BLaER1 (cell line): ENCODE measurements at regions not wholly inside any gene's neighbourhood (a gene's known extent, or its start where the extent isn't known, plus 50 kb on each side); places are given as distances from the start of the nearest gene placed in this dataset.
A peak's percentile ranks its signal among the peaks of the same experiment; 100 is the strongest.

Source experiments
- H3K27ac ChIP-seq: shearing (Covaris generic); formaldehyde crosslinking; 2 replicates; pipeline ENCODE4 v1.8.1; 2022
- H3K27me3 ChIP-seq: shearing (Covaris generic); formaldehyde crosslinking; 2 replicates; pipeline ENCODE4 v1.8.1; 2022
- H3K36me3 ChIP-seq: shearing (Covaris generic); formaldehyde crosslinking; 2 replicates; pipeline ENCODE4 v1.8.1; 2022
- H3K4me1 ChIP-seq: shearing (Covaris generic); formaldehyde crosslinking; 2 replicates; pipeline ENCODE4 v1.8.1; 2022
- H3K4me2 ChIP-seq: shearing (Covaris generic); formaldehyde crosslinking; 2 replicates; pipeline ENCODE4 v1.8.1; 2022
- H3K4me3 ChIP-seq: shearing (Covaris generic); formaldehyde crosslinking; 2 replicates; pipeline ENCODE4 v1.8.1; 2022
- H3K9ac ChIP-seq: shearing (Covaris generic); formaldehyde crosslinking; 2 replicates; pipeline ENCODE4 v1.8.1; 2022
- H3K9me3 ChIP-seq: shearing (Covaris generic); formaldehyde crosslinking; 2 replicates; pipeline ENCODE4 v1.8.1; 2022
- H4K20me1 ChIP-seq: shearing (Covaris generic); formaldehyde crosslinking; 2 replicates; pipeline ENCODE4 v1.8.1; 2022
- Cebpa-rat ChIP-seq: shearing (Covaris generic); IDR thresholded peaks from 2 replicates; pipeline ENCODE4 v1.8.1; 2022

- Histone ChIP-seq H3K9me3 (no peaks in the 10 kb centered on the region), H3K27ac (no peak overlapping the region), H3K4me2 (no peak overlapping the region), H4K20me1 (no peaks in the 10 kb centered on the region), H3K4me1 (no peaks in the 10 kb centered on the region), H3K36me3 (no peaks in the 10 kb centered on the region), H3K4me3 (no peak overlapping the region), H3K27me3 (no peaks in the 10 kb centered on the region), H3K9ac (no peak overlapping the region)
- TF ChIP-seq Cebpa-rat = no peak
Observed at GRCh38 chr20:21936261-21936660, 230.8 kb downstream of the PAX1 start.

GRCh38 chr20:21933526-21933925 lies 228.1 kb downstream of the PAX1 start:
- no peaks in the 10 kb centered on the region for H3K9me3 ChIP-seq
- no peaks in the 10 kb centered on the region for H3K36me3 ChIP-seq
- no peak overlapping the region for H3K9ac ChIP-seq
- H3K27me3 ChIP-seq = no peaks in the 10 kb centered on the region
- no peaks in the 10 kb centered on the region for H4K20me1 ChIP-seq
- no peaks in the 10 kb centered on the region for H3K4me1 ChIP-seq
- no peak overlapping the region for H3K4me3 ChIP-seq
- H3K27ac ChIP-seq = no peak overlapping the region
- no peak overlapping the region for H3K4me2 ChIP-seq
- TF ChIP-seq Cebpa-rat = peak; percentile 80

GRCh38 chr20:21921251-21921650 lies 215.8 kb downstream of the PAX1 start:
- Histone ChIP-seq H3K4me2 (no peak overlapping the region), H3K27ac (no peak overlapping the region), H3K9me3 (no peaks in the 10 kb centered on the region), H3K4me3 (no peak overlapping the region), H3K27me3 (no peaks in the 10 kb centered on the region), H3K36me3 (no peaks in the 10 kb centered on the region), H3K4me1 (no peaks in the 10 kb centered on the region), H4K20me1 (no peaks in the 10 kb centered on the region), H3K9ac (no peak overlapping the region)
- TF ChIP-seq Cebpa-rat = no peak

GRCh38 chr20:21920211-21920610 lies 214.7 kb downstream of the PAX1 start:
- no peak for TF ChIP-seq Cebpa-rat
- Histone ChIP-seq H3K4me3 (no peak overlapping the region), H3K27me3 (no peaks in the 10 kb centered on the region), H3K4me1 (no peaks in the 10 kb centered on the region), H3K4me2 (no peak overlapping the region), H3K36me3 (no peaks in the 10 kb centered on the region), H3K27ac (no peak overlapping the region), H4K20me1 (no peaks in the 10 kb centered on the region), H3K9me3 (no peaks in the 10 kb centered on the region), H3K9ac (no peak overlapping the region)

GRCh38 chr20:21918398-21918797 lies 212.9 kb downstream of the PAX1 start:
- no peak overlapping the region for H3K27ac ChIP-seq
- H4K20me1 ChIP-seq = no peaks in the 10 kb centered on the region
- no peaks in the 10 kb centered on the region for H3K36me3 ChIP-seq
- no peak for TF ChIP-seq Cebpa-rat
- no peak overlapping the region for H3K4me2 ChIP-seq
- H3K4me1 ChIP-seq = no peaks in the 10 kb centered on the region
- H3K27me3 ChIP-seq = no peaks in the 10 kb centered on the region
- H3K9me3 ChIP-seq = no peaks in the 10 kb centered on the region
- no peak overlapping the region for H3K4me3 ChIP-seq
- no peak overlapping the region for H3K9ac ChIP-seq

GRCh38 chr20:21902391-21902790 lies 196.9 kb downstream of the PAX1 start:
- Histone ChIP-seq H3K9ac (no peak overlapping the region), H3K27me3 (no peaks in the 10 kb centered on the region), H3K36me3 (no peaks in the 10 kb centered on the region), H3K27ac (no peak overlapping the region), H3K4me1 (no peaks in the 10 kb centered on the region), H3K9me3 (0 out of 2 replicates have a peak, but pooled peaks cover 3% of the 10 kb centered on the region), H3K4me2 (no peak overlapping the region), H4K20me1 (no peaks in the 10 kb centered on the region), H3K4me3 (no peak overlapping the region)
- TF ChIP-seq Cebpa-rat = no peak

GRCh38 chr20:21901470-21902275 lies 196.2 kb downstream of the PAX1 start:
- H3K27ac ChIP-seq = no peak overlapping the region
- 0 out of 2 replicates have a peak, but pooled peaks cover 3% of the 10 kb centered on the region for H3K9me3 ChIP-seq
- no peaks in the 10 kb centered on the region for H4K20me1 ChIP-seq
- TF ChIP-seq Cebpa-rat = no peak
- H3K9ac ChIP-seq = no peak overlapping the region
- H3K4me2 ChIP-seq = no peak overlapping the region
- no peaks in the 10 kb centered on the region for H3K4me1 ChIP-seq
- no peaks in the 10 kb centered on the region for H3K27me3 ChIP-seq
- no peaks in the 10 kb centered on the region for H3K36me3 ChIP-seq
- H3K4me3 ChIP-seq = no peak overlapping the region

GRCh38 chr20:21900431-21900830 lies 195.0 kb downstream of the PAX1 start:
- Histone ChIP-seq H3K9me3 (no peaks in the 10 kb centered on the region), H4K20me1 (no peaks in the 10 kb centered on the region), H3K36me3 (no peaks in the 10 kb centered on the region), H3K4me2 (no peak overlapping the region), H3K9ac (no peak overlapping the region), H3K4me1 (no peaks in the 10 kb centered on the region), H3K4me3 (no peak overlapping the region), H3K27ac (no peak overlapping the region), H3K27me3 (no peaks in the 10 kb centered on the region)
- no peak for TF ChIP-seq Cebpa-rat

GRCh38 chr20:21874921-21875320 lies 169.5 kb downstream of the PAX1 start:
- no peaks in the 10 kb centered on the region for H3K9me3 ChIP-seq
- H3K27me3 ChIP-seq = no peaks in the 10 kb centered on the region
- H3K9ac ChIP-seq = no peak overlapping the region
- no peaks in the 10 kb centered on the region for H3K36me3 ChIP-seq
- no peak overlapping the region for H3K4me2 ChIP-seq
- no peaks in the 10 kb centered on the region for H3K4me1 ChIP-seq
- H3K27ac ChIP-seq = no peak overlapping the region
- TF ChIP-seq Cebpa-rat = no peak
- no peak overlapping the region for H3K4me3 ChIP-seq
- no peaks in the 10 kb centered on the region for H4K20me1 ChIP-seq

- Histone ChIP-seq H3K4me2 (no peak overlapping the region), H3K9me3 (no peaks in the 10 kb centered on the region), H3K9ac (no peak overlapping the region), H4K20me1 (no peaks in the 10 kb centered on the region), H3K27ac (no peak overlapping the region), H3K36me3 (no peaks in the 10 kb centered on the region), H3K4me1 (no peaks in the 10 kb centered on the region), H3K27me3 (no peaks in the 10 kb centered on the region), H3K4me3 (no peak overlapping the region)
- TF ChIP-seq Cebpa-rat = no peak
Observed at GRCh38 chr20:21874127-21874526, 168.7 kb downstream of the PAX1 start.
